NCI-H774 (cell line): ENCODE measurements at regions not wholly inside any gene's neighbourhood (a gene's known extent, or its start where the extent isn't known, plus 50 kb on each side); places are given as distances from the start of the nearest gene placed in this dataset.
A peak's percentile ranks its signal among the peaks of the same experiment; 100 is the strongest.

ENCODE experiments used
- DNase-seq: peaks from one replicate; lab custom pipeline; 2025; lab: John Stamatoyannopoulos, UW

DNA sequence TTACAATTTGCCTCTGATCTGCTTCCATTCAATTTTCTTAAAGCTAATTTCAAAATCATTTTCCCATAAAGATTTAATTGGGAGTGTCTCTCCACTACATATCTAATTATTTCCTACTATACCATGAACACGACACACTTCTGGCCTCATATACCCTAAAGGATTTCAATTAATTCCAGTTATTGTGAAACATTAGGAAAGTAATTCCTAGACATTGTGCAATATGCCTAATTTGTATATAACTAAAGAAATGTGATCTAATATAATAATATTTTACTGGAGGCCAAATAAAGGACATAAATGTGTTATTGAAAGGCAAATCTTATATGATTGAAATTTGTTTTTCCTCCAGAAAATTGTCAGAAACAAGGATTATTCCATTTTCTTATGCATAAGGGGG lies 727.2 kb upstream of the ADGRL2 start:
- DNase-seq = no peak

DNA sequence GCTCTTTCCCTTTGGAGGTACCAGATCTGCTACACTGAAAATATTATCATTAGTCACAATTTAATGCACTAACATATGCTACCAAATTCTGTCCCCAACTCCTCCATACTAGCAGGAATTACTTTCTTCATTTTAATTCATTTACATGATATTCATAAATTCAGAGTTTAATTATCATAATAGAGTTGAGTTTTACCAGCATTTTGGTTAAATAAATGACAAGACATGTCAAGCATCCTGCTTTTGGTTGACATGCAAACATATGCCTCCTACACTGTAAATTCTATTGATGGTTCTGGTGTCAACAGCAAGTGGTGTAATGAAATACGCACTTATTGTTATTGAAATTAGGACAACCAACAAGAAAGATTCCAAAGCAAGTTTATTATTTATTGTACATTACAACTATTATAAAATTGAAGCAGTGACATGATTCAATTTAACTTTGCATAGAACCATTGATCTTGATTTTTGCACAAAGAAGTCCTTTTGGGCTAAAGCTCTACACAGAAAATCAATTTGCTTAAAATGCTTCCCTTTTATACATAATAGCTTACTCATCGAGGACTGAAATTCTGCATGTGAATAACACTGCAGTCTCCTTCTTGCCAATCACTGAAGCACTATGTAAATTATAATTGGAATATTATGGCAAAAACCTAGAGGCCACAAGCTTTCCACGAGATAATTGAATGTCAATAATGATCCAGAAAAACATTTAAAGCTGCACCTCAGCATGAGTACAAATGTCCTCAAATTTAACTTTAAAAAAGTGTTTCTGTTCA lies 728.6 kb upstream of the ADGRL2 start:
- no peak for DNase-seq

DNA sequence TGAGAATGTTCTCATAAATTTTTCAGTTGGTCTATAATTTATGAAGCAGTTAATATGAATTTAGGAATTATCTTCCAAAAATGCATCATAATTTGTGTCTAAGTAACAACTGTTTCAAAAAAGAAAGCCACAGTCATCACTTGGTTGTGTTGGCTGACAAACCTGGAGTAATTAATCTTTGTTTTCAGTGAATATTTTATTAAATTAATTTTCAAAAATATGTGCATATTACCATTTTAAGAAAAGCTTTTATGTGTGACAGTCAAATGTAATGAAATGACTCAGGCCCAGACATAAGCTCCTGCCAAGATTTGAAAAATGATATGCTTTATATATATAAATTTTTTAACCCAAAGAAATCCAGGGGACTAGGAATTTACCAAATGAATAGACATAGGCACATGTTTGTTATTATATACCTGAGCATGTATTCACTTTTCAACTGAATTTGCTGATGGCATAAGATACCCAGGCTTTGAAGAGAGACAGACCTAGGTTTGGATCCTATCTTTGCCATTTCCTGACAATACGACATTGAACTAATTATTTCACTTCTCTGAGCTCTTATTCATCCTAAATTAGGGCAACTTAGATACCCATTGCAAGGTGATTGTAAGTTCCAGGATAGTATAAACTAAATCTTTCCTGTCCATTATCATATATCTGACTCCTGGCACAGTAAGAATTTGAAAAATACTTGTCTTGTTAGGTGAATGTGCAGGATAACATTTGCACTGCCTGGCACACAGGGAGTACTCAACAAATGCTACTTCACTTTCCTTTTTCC lies 729.5 kb upstream of the ADGRL2 start:
- DNase-seq = no peak

DNA sequence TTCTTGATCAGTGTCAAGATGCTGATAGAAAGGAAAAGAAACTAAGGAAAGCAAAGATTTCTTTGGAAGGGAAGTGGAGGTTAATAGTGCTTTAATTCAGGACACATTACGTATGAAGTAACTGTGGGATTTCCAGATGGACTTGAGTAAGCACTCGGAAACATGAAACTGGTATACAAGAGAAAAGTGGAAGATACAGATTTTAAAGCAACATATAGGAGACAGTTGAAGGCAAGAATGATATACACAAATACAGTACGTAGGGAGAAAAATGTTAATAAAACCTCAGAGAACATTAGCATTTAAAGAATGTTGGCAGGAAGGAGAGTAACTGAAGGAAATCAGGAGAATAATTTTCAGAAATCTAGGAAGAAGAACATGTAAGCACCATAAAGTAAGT lies 730.9 kb upstream of the ADGRL2 start:
- no peak for DNase-seq

DNA sequence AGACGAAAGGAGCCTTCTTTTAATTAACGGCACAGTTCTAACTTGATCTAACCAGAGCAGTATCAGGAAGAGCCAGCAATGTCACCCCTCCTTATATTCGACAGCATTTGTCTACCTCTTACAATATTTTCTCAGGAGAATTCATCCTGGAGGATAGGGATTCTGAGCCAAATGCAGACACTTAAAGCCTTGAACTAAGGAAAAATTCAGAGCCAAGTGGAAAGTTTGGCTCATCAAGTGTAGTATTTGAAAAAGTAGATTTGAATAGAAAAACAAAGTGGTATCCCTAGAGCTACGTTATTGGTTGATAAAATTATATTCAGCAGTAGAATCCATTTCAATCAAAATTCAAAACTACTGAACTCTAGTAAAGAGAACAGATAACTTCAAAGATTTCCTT lies 732.0 kb upstream of the ADGRL2 start:
- DNase-seq = no peak

DNA sequence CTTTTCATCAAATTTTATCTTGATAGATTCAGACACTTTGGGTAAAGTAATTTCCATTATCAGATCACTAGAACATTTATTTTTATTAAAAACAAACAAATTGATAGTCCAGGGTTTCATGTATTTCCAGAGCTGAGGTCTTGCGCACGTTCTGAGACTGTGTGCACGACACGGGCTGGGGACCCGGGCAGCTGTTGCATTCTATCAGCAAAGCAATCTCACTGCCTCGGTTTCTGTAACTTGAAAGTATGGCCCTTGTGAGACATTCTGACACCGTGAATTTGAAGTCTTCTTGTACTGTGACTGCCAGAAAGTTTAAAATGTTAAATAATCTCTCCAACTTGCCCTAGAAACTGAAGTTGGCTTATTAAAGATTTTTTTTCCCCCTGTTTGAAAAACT lies 746.9 kb upstream of the ADGRL2 start:
- DNase-seq = no peak

DNA sequence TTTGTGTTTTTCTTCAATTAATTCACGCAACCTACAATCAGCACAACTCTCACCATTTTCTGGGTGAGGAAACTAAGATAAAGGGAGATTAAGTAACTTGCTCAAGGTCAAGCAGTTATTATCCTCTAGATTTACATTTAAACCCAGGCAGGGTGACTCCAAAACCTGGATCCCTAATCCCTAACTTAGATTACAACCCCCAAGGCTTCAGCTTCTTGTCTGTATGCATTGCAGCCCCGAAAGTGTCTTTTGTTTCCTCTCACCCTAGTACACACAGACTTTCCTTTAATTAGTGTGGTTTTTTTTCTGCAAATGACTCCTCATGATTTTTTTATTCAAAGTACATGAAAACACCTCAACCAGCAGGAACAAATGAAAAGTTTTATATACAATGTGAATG lies 748.6 kb upstream of the ADGRL2 start:
- no peak for DNase-seq

DNA sequence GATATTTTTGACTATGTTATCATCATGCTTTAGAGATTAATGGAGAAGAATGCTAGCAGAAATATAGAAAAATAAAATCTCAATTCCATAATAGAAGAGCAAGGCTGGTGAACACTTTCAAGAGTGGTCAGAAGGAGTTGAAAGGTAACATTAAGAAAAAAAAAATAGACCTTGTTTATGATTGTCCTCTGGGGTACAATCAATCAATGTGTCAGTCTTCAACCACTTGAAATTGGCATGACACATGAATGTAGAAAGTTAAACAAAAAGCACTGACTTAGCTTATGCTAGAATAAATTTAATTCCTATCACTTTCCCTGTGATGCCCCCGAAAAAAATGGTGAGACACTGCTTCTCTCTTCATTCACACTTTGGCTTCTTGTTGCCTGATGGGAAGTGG lies 750.3 kb upstream of the ADGRL2 start:
- DNase-seq = no peak

DNA sequence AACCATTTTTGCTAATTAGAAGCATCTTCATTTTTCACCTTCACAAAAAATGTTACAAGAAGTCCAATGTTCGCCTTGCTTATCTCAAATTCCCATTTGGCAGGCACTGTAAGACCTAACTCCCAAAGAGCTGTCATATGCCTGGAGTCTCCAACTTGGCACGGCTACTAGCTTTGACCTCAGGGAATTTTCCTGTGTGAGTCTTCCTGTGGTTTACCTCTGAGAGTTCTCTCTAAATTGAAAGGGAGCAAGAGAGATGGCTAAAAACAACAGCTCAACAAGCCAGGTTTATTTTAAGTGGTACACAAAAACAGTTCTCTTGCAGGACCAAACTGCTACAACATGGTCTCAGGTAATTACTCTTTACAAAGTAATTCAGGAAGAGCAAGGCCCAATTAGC lies 756.0 kb upstream of the ADGRL2 start:
- DNase-seq = no peak

DNA sequence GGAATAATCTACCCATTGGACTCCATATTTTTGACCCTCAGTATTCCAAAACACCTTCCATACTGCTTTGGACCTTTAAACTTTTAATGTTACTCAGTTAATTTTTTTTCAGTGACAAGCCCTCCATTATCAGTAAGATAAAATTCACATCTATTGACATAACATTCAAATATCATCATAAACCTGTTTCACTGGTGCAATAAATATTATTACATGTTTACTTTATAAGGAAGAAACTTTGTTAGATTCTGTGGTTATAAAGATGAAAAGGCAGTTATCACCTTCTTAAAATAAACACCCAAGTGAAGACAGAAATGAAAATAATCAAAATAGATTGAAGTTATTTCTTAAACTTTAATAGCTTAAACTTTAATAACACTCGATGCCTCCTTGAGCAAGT lies 758.5 kb upstream of the ADGRL2 start:
- no peak for DNase-seq

DNA sequence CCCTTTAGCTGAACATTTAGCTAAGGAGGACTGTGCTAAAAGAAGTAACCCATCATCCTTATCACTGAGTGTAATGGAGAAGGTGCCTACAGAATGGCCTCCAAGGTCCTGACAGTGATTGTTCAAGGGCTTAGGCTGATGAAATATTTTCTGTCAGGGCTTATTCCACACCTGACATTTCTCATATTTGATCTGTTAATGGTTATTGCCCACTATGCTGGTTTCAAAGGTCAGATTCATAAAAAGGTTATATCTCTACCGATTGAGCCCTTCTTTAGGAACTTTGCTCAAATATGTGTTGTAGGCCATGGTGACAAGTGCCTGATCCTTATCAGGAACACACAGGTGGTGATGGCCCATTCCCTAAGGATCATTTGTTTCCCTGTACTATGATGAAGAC lies 766.4 kb upstream of the ADGRL2 start:
- no peak for DNase-seq

DNA sequence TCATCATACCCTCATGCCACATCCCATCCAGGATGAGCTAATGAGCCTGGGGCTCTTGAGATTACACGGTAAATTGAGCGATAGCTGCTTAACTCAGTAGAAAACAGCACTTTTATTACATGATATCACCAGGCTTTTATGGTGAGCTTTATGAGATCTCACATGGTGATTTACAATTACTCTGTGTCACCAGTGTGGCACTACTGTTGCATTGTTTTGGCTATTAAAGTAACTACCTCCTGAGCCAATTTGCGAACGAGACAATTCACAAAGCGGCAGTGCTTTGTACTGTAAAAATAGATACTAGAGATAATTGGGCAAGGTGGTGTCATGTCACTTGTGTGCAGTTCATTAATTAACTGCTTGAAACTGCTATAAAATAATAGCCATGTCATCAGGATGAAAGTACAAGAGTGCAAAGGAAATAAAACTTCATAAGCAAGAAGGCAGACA lies 767.7 kb upstream of the ADGRL2 start:
- peak; percentile 39 for DNase-seq

DNA sequence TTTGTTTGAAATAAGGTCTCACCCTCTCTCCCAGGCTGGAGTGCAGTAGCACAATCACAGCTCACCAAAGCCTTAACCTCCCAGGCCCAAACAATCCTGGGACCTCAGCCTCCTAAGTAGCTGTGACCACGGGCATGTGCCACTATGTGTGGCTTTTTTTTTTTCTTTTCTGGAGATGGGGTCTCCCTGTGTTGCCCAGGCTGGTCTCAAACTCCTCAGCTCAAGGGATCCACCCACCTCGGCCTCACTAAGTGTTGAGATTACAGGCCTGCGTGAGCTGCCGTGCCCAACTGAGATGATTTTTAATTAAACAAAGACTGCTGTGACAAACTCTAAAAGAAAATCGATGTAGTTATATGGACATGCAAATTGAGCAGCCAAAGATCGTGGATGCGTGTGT lies 768.4 kb upstream of the ADGRL2 start:
- DNase-seq = no peak

DNA sequence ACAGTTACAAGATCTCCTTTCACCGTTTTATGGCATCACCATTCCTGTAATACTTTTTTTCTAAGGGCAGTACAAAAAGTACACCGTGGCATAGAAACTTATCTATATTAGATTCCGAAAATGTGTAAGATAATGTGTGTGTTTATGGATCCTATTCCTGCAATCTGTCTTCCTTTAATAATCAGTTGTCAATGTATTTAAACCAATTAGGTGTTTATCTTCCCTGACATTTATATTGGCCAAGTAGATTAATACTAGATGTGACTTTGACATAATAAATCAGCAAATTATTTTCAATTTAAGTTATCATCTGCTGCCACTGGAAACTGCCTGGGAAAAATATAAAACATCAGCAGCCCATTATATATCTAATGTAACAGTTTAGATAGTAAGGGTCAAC lies 770.3 kb upstream of the ADGRL2 start:
- DNase-seq = no peak

DNA sequence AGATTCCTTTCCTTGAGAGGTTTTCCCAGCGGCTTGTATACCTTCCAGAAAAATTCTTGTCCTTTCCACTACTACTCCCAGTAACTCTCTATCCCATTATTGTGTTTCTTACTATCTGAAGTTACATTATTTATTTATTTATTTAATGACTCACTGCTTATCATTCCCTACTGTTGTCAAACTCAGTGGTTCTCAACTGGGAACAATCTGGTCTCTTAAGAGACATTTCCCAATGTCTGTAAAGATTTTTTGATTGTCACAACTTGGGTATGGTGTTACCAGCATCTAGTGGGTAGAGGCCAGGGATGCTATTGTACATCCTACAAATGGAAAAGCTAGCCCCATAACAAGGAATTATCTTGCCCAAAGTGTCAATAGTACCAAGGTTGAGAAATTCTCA lies 771.5 kb upstream of the ADGRL2 start:
- no peak for DNase-seq

DNA sequence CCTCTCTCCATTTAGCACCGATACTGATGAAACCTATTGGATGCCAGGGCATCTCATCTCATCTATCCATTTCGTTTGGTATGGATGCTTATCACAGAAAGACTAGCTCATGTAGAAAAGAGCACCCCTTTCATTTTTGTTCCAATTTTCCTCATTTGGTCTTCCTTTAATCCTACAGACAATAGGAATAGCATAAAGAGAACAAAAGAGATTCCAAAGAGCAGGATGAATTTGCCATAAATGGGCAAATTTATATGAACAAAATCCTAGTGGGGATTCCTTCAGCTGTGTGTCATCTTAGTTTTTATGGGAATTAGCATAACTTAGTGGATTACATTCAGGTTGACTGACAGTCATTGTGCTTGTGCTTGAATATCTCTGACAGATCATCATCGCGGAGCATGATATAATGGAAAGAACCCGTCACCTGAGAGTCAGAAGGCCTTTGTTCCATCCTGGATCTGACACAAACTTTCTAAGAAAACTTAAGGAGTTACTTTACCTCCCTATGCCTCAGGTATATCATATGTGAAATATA lies 777.5 kb upstream of the ADGRL2 start:
- no peak for DNase-seq

DNA sequence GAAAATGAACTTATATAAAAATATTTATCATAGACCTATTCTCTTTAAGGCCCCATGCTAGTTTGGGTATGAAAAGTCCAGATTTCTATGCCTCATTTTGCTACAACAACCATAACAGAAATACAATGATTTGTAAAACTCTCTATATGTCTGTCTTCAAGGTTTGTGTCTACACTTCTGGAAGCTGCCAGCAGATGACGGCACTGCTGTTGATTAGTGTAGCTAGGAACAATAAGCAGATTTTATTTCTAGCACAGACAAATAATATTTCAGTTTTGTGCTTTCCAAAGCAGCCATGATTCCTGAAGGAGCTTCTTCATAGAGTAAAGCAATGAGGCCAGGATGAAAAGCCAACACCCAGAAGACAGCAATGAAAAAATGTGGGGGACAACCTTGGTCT lies 779.6 kb upstream of the ADGRL2 start:
- no peak for DNase-seq

DNA sequence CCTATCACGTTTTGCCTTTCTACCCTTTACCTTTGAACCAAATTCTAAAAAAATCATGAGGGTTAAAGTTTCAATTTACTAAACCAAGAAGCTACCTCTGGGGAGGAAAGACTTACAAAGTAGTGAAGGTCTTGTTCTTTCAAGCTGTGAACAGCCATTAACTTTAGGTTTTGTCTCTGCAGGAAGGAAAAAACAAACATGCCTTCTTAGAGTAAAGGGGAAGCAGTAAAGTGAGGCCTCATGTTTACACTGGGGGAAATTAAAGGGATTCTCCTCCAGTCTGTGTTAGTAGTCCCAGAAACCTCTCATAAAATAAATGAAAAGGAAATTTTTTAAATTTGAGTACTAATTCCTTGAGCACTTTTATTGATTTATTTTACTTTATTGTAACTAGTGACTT lies 780.2 kb upstream of the ADGRL2 start:
- no peak for DNase-seq

DNA sequence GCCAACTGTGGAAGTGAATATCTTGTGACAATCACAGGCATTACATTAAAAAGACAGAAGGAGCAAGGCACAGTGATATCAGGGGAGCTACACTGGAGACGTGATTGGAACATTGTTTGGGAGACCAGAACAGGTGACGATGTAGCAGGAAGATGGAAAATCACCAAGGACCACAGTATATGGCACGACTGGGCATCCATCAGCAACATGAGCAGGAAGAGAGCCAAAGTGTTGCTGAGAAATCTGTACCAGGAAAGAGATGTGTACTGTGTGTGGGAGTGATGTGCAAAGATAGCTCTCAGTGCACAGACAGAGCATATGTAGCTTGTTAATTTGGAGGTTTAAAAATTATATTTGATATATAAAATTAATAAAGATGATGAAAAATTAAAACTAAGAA lies 790.6 kb upstream of the ADGRL2 start:
- DNase-seq = no peak

DNA sequence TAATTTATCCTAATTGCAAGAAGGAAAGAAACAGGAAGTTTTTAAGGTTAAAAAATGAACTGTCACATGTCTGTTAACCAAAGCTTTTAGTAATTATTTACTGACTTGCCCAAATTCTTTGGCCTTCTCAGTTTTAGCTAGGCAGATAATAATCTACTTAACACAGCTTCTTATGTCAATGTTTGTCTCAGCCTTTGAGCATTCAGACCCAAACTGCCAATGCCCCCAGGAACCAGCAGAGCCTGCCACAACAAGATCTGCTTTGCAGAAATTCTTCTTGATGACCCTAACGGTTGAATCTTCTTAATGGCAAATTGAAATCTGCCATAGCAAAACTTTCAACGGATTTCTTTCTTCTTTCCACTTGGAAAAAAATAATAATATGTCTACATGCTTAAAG lies 792.4 kb upstream of the ADGRL2 start:
- DNase-seq = no peak

DNA sequence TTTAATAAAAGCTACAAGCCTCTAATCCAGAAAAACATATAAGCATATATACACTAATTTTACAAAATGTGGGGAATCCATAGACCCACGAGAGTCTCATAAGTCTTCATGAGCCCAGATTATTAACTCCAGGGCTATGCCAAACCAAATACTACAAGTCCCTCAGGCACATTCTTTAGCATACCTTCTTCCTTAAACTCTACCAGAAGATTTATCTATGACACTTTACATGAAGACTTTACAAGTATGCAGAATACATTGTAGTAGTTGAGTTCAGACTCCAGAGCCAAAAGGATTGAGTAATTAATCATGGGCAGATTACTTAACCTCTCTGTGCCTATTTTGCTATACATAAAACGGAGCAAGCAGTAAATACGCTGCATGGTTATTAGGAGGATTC lies 793.7 kb upstream of the ADGRL2 start:
- no peak for DNase-seq

DNA sequence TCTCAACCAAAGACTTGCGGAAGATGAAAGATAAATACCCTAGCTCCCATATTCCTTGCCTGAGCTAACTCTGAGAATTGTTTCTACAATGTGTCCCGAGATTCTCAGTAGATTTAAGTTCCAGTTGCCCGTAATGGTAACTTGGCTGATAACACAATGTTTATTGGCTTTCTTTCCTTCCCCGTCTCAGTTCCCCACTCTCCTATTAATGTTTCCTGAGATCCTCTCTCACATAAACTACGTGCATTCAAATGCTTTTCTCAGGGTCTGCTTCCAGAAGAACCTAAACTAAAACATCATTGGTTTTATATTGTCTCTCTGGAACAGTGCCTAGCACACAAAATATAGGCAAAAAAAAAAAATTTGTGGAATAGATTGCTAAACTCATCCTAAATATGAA lies 794.2 kb upstream of the ADGRL2 start:
- no peak for DNase-seq

DNA sequence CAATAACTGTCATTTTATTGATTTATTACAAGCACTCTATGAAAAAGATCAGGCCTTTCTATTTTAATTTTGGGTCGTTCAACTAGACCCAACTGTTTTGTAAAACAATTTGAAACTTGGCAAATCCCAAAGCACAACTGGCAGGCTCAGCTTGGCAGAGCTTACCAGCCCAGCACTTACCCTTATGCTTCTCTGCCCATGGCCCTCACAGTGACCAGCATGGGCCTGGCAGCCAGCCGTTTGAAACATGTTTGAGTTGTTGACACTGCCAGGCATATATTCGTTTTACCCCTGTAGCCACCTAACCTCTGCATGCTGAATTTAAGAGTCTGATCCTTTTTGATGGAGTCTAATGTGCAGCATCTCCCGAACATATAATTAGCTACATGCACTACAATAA lies 796.7 kb upstream of the ADGRL2 start:
- DNase-seq = no peak
